Chondrocyte (in vitro differentiated cells): ENCODE measurements at regions not wholly inside any gene's neighbourhood (a gene's known extent, or its start where the extent isn't known, plus 50 kb on each side); places are given as distances from the start of the nearest gene placed in this dataset.
"Not testable (repeated sequence)": the region's sequence is repeated elsewhere in the genome, so short reads cannot be mapped to it uniquely, and the experiment has no call there.

ENCODE experiments used
- DNase-seq: peaks from one replicate; pipeline ENCODE4 v3.0.0; 2021; ENCODE audit warnings: mixed read lengths, low spot score
- H3K27ac Mint-ChIP-seq: one replicate; pipeline ENCODE4 v1.8.0; 2021; ENCODE audit warnings: mild to moderate bottlenecking, moderate library complexity, mixed read lengths; ENCODE audit not compliant: unreplicated experiment
- H3K27me3 Mint-ChIP-seq: 2 replicates; pipeline ENCODE4 v1.8.0; 2021; ENCODE audit warnings: low read depth, mixed read lengths
- H3K36me3 Mint-ChIP-seq: 2 replicates; pipeline ENCODE4 v1.8.0; 2021; ENCODE audit warnings: low read depth, mixed read lengths
- H3K4me1 Mint-ChIP-seq: 2 replicates; pipeline ENCODE4 v1.8.0; 2021; ENCODE audit warnings: low read depth, mild to moderate bottlenecking, mixed read lengths
- H3K4me3 Mint-ChIP-seq: one replicate; pipeline ENCODE4 v1.8.0; 2021; ENCODE audit warnings: mild to moderate bottlenecking, moderate library complexity, mixed read lengths; ENCODE audit not compliant: unreplicated experiment
- H3K9me3 Mint-ChIP-seq: 2 replicates; pipeline ENCODE4 v1.8.0; 2021; ENCODE audit warnings: low read depth, mixed read lengths
- TF ChIP-seq, protein P1 (sequence below): fragments of 200-600 bp; sonication (generic); IDR thresholded peaks from 2 replicates; pipeline ENCODE4 v1.5.0; 2021; ENCODE audit warnings: antibody characterized with exemption, mild to moderate bottlenecking, moderate library complexity

GRCh38 chr5:17852111-17852510 lies 217.9 kb downstream of the TAF11L14 start:
- peaks cover 5% of the 10 kb centered on the region for H3K4me1 Mint-ChIP-seq
- TF ChIP-seq, protein P1, sequence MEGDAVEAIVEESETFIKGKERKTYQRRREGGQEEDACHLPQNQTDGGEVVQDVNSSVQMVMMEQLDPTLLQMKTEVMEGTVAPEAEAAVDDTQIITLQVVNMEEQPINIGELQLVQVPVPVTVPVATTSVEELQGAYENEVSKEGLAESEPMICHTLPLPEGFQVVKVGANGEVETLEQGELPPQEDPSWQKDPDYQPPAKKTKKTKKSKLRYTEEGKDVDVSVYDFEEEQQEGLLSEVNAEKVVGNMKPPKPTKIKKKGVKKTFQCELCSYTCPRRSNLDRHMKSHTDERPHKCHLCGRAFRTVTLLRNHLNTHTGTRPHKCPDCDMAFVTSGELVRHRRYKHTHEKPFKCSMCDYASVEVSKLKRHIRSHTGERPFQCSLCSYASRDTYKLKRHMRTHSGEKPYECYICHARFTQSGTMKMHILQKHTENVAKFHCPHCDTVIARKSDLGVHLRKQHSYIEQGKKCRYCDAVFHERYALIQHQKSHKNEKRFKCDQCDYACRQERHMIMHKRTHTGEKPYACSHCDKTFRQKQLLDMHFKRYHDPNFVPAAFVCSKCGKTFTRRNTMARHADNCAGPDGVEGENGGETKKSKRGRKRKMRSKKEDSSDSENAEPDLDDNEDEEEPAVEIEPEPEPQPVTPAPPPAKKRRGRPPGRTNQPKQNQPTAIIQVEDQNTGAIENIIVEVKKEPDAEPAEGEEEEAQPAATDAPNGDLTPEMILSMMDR: no peak
- no peak overlapping the region for H3K27ac Mint-ChIP-seq

DNA sequence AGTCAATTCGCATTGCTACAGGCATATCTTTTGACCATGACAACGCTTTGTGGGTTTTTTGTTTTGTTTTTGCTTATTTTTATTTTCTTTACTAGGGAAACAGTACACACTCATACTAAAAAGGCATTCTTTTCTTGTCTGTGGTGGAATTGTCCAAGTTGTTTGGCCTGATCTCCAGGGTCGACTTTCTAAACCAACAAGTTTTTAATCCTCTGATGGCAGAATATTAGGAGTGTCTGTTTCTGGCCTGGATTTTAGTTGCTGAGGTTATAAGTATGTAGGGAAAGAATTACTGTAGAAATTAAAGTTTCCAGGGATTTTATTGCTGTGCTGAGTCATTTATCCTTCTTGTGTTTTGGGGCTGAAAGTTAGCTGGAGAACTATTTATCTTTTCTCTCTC lies 218.5 kb downstream of the TAF11L14 start:
- TF ChIP-seq, protein P1: no peak
- Mint-ChIP-seq H3K9me3 (no peaks in the 10 kb centered on the region), H3K36me3 (no peaks in the 10 kb centered on the region), H3K4me1 (peaks cover 5% of the 10 kb centered on the region), H3K27me3 (no peaks in the 10 kb centered on the region), H3K27ac (no peak overlapping the region), H3K4me3 (no peak overlapping the region)
- DNase-seq: no peak

More at GRCh38 chr5:17852111-17852510, 217.9 kb downstream of the TAF11L14 start:
- Mint-ChIP-seq H3K27me3 (no peaks in the 10 kb centered on the region), H3K36me3 (no peaks in the 10 kb centered on the region), H3K4me3 (no peak overlapping the region), H3K9me3 (no peaks in the 10 kb centered on the region)
- DNase-seq: no peak

DNA sequence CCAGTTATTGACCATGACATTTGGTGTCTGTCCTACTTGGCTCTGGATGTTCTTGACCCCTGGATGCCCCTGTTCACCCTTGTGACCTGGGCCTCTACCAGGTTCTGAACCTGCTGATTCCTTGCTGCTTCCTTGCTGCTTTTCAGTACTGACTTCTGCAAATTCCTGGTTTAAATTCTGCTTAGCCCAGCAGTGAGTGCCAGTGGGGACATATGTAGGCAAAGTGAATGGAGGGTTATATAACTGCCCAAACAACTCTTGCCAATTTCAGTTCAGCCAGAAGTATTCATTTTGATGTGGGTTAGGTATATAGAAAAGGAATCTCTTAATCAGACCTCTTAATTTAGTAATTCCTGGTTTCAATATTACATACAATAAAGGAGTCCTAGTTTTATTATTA lies 220.6 kb downstream of the TAF11L14 start:
- Mint-ChIP-seq H3K36me3 (no peaks in the 10 kb centered on the region), H3K27me3 (no peaks in the 10 kb centered on the region), H3K4me1 (peaks cover 5% of the 10 kb centered on the region), H3K9me3 (no peaks in the 10 kb centered on the region), H3K4me3 (no peak overlapping the region), H3K27ac (no peak overlapping the region)
- TF ChIP-seq, protein P1: no peak
- DNase-seq: no peak

DNA sequence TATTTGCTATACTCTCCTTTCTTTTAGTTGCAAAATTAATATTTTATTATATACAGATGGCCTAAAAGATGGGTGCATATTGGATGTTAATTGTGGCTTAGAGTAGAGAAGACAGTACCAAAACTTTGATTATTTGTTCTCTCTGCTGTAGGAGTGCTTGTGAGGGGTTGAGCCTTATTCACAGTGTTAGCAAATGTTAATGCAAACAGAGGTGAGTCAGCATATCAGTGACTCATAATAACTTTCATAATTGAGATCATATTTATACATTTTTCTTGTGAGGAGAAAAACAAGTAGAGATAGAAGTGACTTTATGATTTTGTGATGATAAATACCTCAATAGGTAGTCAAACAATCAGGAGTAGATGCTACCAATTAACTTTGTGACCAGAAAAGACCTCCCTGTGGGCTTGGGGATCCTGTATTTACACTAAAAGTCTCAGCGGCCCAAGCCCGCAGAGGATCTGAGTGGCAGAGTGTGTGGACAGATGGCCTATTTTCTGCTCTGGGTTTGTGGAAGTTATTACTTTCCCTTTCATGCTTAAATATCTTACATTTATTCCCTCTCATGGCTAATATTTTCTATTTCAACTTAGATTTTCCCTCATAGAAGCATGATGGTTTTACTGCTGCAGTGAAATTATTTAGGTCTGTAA lies 226.5 kb downstream of the TAF11L14 start:
- Mint-ChIP-seq H3K27me3 (no peaks in the 10 kb centered on the region), H3K4me3 (no peak overlapping the region), H3K36me3 (peaks cover 5% of the 10 kb centered on the region), H3K4me1 (peaks cover 6% of the 10 kb centered on the region), H3K9me3 (peaks cover 12% of the 10 kb centered on the region), H3K27ac (no peak overlapping the region)
- TF ChIP-seq, protein P1: no peak
- DNase-seq: no peak

- peaks cover 41% of the 10 kb centered on the region for H3K9me3 Mint-ChIP-seq
- H3K27ac Mint-ChIP-seq, H3K4me3 Mint-ChIP-seq, DNase-seq, H3K36me3 Mint-ChIP-seq, H3K27me3 Mint-ChIP-seq: not testable (repeated sequence)
- peaks cover 11% of the 10 kb centered on the region for H3K4me1 Mint-ChIP-seq
Observed at GRCh38 chr5:17864903-17865302, 230.6 kb downstream of the TAF11L14 start.

- Mint-ChIP-seq H3K9me3 (peaks cover 50% of the 10 kb centered on the region), H3K27ac (peak overlapping the region; percentile 5)
- not testable (repeated sequence) for H3K36me3 Mint-ChIP-seq, H3K27me3 Mint-ChIP-seq, DNase-seq, H3K4me1 Mint-ChIP-seq, H3K4me3 Mint-ChIP-seq
Observed at GRCh38 chr5:17865966-17866365, 231.7 kb downstream of the TAF11L14 start.
